AML-193 (cell line): ENCODE measurements at regions not wholly inside any gene's neighbourhood (a gene's known extent, or its start where the extent isn't known, plus 50 kb on each side); places are given as distances from the start of the nearest gene placed in this dataset.

Experiments used
- DNase-seq, 2 experiments: peaks; one replicate each; lab custom pipeline; 2025; lab: John Stamatoyannopoulos, UW

GRCh38 chr5:117943541-117943940 lies 1044.8 kb downstream of the DTWD2 start:
- DNase-seq: no peak

- DNase-seq: no peak
Measured at GRCh38 chr5:117942861-117943519, 1045.4 kb downstream of the DTWD2 start.

GRCh38 chr5:117893211-117893610 lies 1095.1 kb downstream of the DTWD2 start:
- DNase-seq: no peak

GRCh38 chr5:117892360-117892759 lies 1096.0 kb downstream of the DTWD2 start:
- no peak for DNase-seq

- peak; percentile 37 to 55 for DNase-seq
Measured at GRCh38 chr5:117889596-117889995, 1098.8 kb downstream of the DTWD2 start.

- peak in 1 of 2 experiments; percentile 2 for DNase-seq
Measured at GRCh38 chr5:117888688-117889087, 1099.7 kb downstream of the DTWD2 start.

- no peak for DNase-seq
Measured at GRCh38 chr5:117881426-117882230, 1106.7 kb downstream of the DTWD2 start.

GRCh38 chr5:117880932-117881331 lies 1107.4 kb downstream of the DTWD2 start:
- no peak for DNase-seq

- DNase-seq: no peak
Measured at GRCh38 chr5:117877731-117878130, 1110.6 kb downstream of the DTWD2 start.

- DNase-seq: no peak
Measured at GRCh38 chr5:117872798-117873368, 1115.5 kb downstream of the DTWD2 start.

- DNase-seq: no peak
Measured at GRCh38 chr5:117869596-117869995, 1118.8 kb downstream of the DTWD2 start.

- DNase-seq: peak; percentile 77 to 82
Measured at GRCh38 chr5:117863586-117864296, 1124.6 kb downstream of the DTWD2 start.

- DNase-seq: no peak
Measured at GRCh38 chr5:117860550-117860949, 1127.8 kb downstream of the DTWD2 start.

GRCh38 chr5:117859176-117859575 lies 1129.2 kb downstream of the DTWD2 start:
- peak; percentile 66 to 72 for DNase-seq

- no peak for DNase-seq
Measured at GRCh38 chr5:117856713-117857112, 1131.6 kb downstream of the DTWD2 start.

- no peak for DNase-seq
Measured at GRCh38 chr5:117837786-117838185, 1150.6 kb downstream of the DTWD2 start.

GRCh38 chr5:117833691-117834090 lies 1154.7 kb downstream of the DTWD2 start:
- DNase-seq: no peak

- no peak for DNase-seq
Measured at GRCh38 chr5:117829646-117830045, 1158.7 kb downstream of the DTWD2 start.

GRCh38 chr5:117813850-117814249 lies 1174.5 kb downstream of the DTWD2 start:
- DNase-seq: no peak

GRCh38 chr5:117812861-117813260 lies 1175.5 kb downstream of the DTWD2 start:
- DNase-seq: no peak

GRCh38 chr5:117809251-117809650 lies 1179.1 kb downstream of the DTWD2 start:
- no peak for DNase-seq

GRCh38 chr5:117805058-117805457 lies 1183.3 kb downstream of the DTWD2 start:
- DNase-seq: no peak
